HEK293 (cell line): ENCODE measurements at regions not wholly inside any gene's neighbourhood (a gene's known extent, or its start where the extent isn't known, plus 50 kb on each side); places are given as distances from the start of the nearest gene placed in this dataset.

ENCODE experiments used
- ATF2 ChIP-seq: fragments of 450-650 bp; formaldehyde crosslinking; IDR thresholded peaks from 2 replicates; pipeline ENCODE4 v1.5.1; 2016; ENCODE audit warnings: missing biosample characterization, missing genetic modification characterization, low read depth
- CTCF ChIP-seq: fragments of 450-650 bp; formaldehyde crosslinking; IDR thresholded peaks from 2 replicates; pipeline ENCODE4 v1.5.1; 2016; ENCODE audit warnings: missing biosample characterization, missing genetic modification characterization
- KLF7 ChIP-seq: fragments of 450-650 bp; formaldehyde crosslinking; IDR thresholded peaks from 2 replicates; pipeline ENCODE4 v1.5.1; 2016; ENCODE audit warnings: missing biosample characterization, missing genetic modification characterization, borderline replicate concordance
- WT1 ChIP-seq: fragments of 450-650 bp; formaldehyde crosslinking; IDR thresholded peaks from 2 replicates; pipeline ENCODE4 v1.5.1; 2016; ENCODE audit warnings: missing biosample characterization, missing genetic modification characterization
- YY1 ChIP-seq: fragments of 450-650 bp; formaldehyde crosslinking; IDR thresholded peaks from 2 replicates; pipeline ENCODE4 v1.5.1; 2018; ENCODE audit warnings: missing biosample characterization, missing genetic modification characterization
- ZNF121 ChIP-seq: fragments of 450-650 bp; formaldehyde crosslinking; IDR thresholded peaks from 2 replicates; pipeline ENCODE4 v1.5.1; 2016; ENCODE audit warnings: missing biosample characterization, missing genetic modification characterization
- ZNF18 ChIP-seq: fragments of 450-650 bp; formaldehyde crosslinking; IDR thresholded peaks from 2 replicates; pipeline ENCODE4 v1.5.1; 2016; ENCODE audit warnings: missing biosample characterization, missing genetic modification characterization
- ZNF239 ChIP-seq: fragments of 450-650 bp; formaldehyde crosslinking; IDR thresholded peaks from 2 replicates; pipeline ENCODE4 v1.5.1; 2016; ENCODE audit warnings: missing biosample characterization, missing genetic modification characterization
- ZNF24 ChIP-seq: fragments of 450-650 bp; formaldehyde crosslinking; IDR thresholded peaks from 2 replicates; pipeline ENCODE4 v1.5.1; 2016; ENCODE audit warnings: missing biosample characterization, missing genetic modification characterization
- ZNF514 ChIP-seq: fragments of 450-650 bp; formaldehyde crosslinking; IDR thresholded peaks from 2 replicates; pipeline ENCODE4 v1.5.1; 2016; ENCODE audit warnings: missing biosample characterization, missing genetic modification characterization
- ZNF529 ChIP-seq: fragments of 450-650 bp; formaldehyde crosslinking; IDR thresholded peaks from 2 replicates; pipeline ENCODE4 v1.5.1; 2017; ENCODE audit warnings: missing genetic modification characterization, missing biosample characterization; ENCODE audit not compliant: insufficient replicate concordance
- ZSCAN4 ChIP-seq: fragments of 450-650 bp; formaldehyde crosslinking; IDR thresholded peaks from 2 replicates; pipeline ENCODE4 v1.5.1; 2017; ENCODE audit warnings: missing biosample characterization, missing genetic modification characterization

- TF ChIP-seq CTCF (no peak), ZNF239 (no peak), ZNF529 (tag by site-specific recombination) (no peak), ZNF18 (no peak), KLF7 (tag by site-specific recombination) (no peak), WT1 (tag by site-specific recombination) (no peak), ZNF514 (tag by site-specific recombination) (no peak), ZNF24 (no peak), ZNF121 (tag by site-specific recombination) (no peak), ZSCAN4 (no peak), YY1 (tag by site-specific recombination) (no peak), ATF2 (tag by site-specific recombination) (no peak)
Measured at GRCh38 chr3:107973152-107973551, 117.7 kb downstream of the CD47 start.
